SK-N-SH (cell line): ENCODE measurements at regions not wholly inside any gene's neighbourhood (a gene's known extent, or its start where the extent isn't known, plus 50 kb on each side); places are given as distances from the start of the nearest gene placed in this dataset.
A peak's percentile ranks its signal among the peaks of the same experiment; 100 is the strongest.

Source experiments
- CTCF ChIA-PET: fragments of 300-600, 350-600 bp; formaldehyde crosslinking; extraction: SDS; loops from one replicate; lab custom pipeline; 2021; lab: Yijun Ruan, JAX
- POLR2A ChIA-PET: fragments of 350-600 bp; sonication (Branson Sonifier 250); formaldehyde crosslinking; extraction: SDS; loops from one replicate; lab custom pipeline; 2020; ENCODE audit warnings: antibody characterized with exemption, inconsistent platforms; lab: Yijun Ruan, JAX
- DNase-seq: peaks from one replicate; pipeline ENCODE4 v3.0.0; 2012
- H2AFZ ChIP-seq: fragments of 200-600 bp; sonication (generic); 2 replicates; pipeline ENCODE4 v1.8.1; 2016; ENCODE audit warnings: antibody characterized with exemption, mild to moderate bottlenecking, low read depth
- H3F3A ChIP-seq: fragments of 200-600 bp; sonication (generic); replicated peaks from 2 replicates; pipeline ENCODE3; 2016; ENCODE audit warnings: antibody characterized with exemption, mild to moderate bottlenecking; ENCODE audit not compliant: insufficient read depth
- H3K27ac ChIP-seq, 2 experiments: fragments of 200-500 bp in 1 of 2; fragments of 200-600 bp in 1 of 2; sonication (Bioruptor generic) in 1 of 2; sonication (generic), shearing (Covaris generic) in 1 of 2; 2 replicates each; pipeline versions ENCODE4 v1.5.1 to v1.6.1; 2014 to 2016; ENCODE audit warnings: low read depth in 2 of 2, inconsistent platforms in 1 of 2, low read length in 1 of 2, mild to moderate bottlenecking in 1 of 2, mixed read lengths in 1 of 2
- H3K27me3 ChIP-seq: fragments of 200-600 bp; sonication (generic), shearing (Covaris generic); 2 replicates; pipeline ENCODE4 v1.6.1; 2016; ENCODE audit warnings: mixed run types; ENCODE audit not compliant: insufficient read depth
- H3K36me3 ChIP-seq, 2 experiments: fragments of 200-500 bp in 1 of 2; fragments of 200-600 bp in 1 of 2; sonication (Bioruptor generic) in 1 of 2; sonication (generic) in 1 of 2; replicated peaks in 1 of 2; 2 replicates each; pipeline versions ENCODE3 to v1.5.1; 2014 to 2016; ENCODE audit warnings: low read length in 1 of 2, mild to moderate bottlenecking in 1 of 2; ENCODE audit not compliant: insufficient read depth in 2 of 2, control insufficient read depth in 1 of 2
- H3K4me1 ChIP-seq, 2 experiments: fragments of 200-500 bp in 1 of 2; fragments of 200-600 bp in 1 of 2; sonication (Bioruptor generic) in 1 of 2; sonication (generic), shearing (Covaris generic) in 1 of 2; 2 replicates each; pipeline versions ENCODE4 v1.5.1 to v1.6.1; 2014 to 2016; ENCODE audit warnings: low read depth in 1 of 2, low read length in 1 of 2, mixed run types in 1 of 2; ENCODE audit not compliant: insufficient read depth in 2 of 2, control insufficient read depth in 1 of 2
- H3K4me2 ChIP-seq: fragments of 200-600 bp; sonication (generic), shearing (Covaris generic); 2 replicates; pipeline ENCODE4 v1.6.1; 2017; ENCODE audit warnings: mixed run types
- H3K4me3 ChIP-seq, 2 experiments: fragments of 200-500 bp in 1 of 2; fragments of 200-600 bp in 1 of 2; sonication (Bioruptor generic) in 1 of 2; sonication (generic), shearing (Covaris generic) in 1 of 2; 2 replicates each; pipeline versions ENCODE4 v1.5.1 to v1.8.1; 2014 to 2016; ENCODE audit warnings: low read depth in 2 of 2, inconsistent platforms in 1 of 2, low read length in 1 of 2, mild to moderate bottlenecking in 1 of 2, mixed read lengths in 1 of 2, moderate library complexity in 1 of 2
- H3K79me2 ChIP-seq: fragments of 200-600 bp; sonication (generic); 2 replicates; pipeline ENCODE4 v1.8.1; 2017; ENCODE audit warnings: mild to moderate bottlenecking; ENCODE audit not compliant: insufficient read depth
- H3K9ac ChIP-seq: fragments of 200-600 bp; sonication (generic); 2 replicates; pipeline ENCODE4 v1.6.1; 2017; ENCODE audit warnings: mixed run types
- H3K9me2 ChIP-seq: fragments of 200-600 bp; sonication (generic); 2 replicates; pipeline ENCODE4 v1.6.1; 2017; ENCODE audit warnings: mixed run types
- H3K9me3 ChIP-seq: fragments of 200-600 bp; sonication (generic); 2 replicates; pipeline ENCODE4 v1.6.1; 2017; ENCODE audit warnings: mixed run types, mild to moderate bottlenecking, moderate library complexity
- H4K20me1 ChIP-seq: fragments of 200-600 bp; sonication (generic); 2 replicates; pipeline ENCODE4 v1.6.1; 2017; ENCODE audit warnings: mild to moderate bottlenecking, mixed run types; ENCODE audit not compliant: insufficient read depth
- CHD2 ChIP-seq: fragments of 150-350 bp; IDR thresholded peaks from 2 replicates; pipeline ENCODE4 v1.6.1; 2018; ENCODE audit warnings: low read length; ENCODE audit not compliant: partially characterized antibody
- CTCF ChIP-seq: fragments of 200-600 bp; sonication (generic); IDR thresholded peaks from 2 replicates; pipeline ENCODE4 v1.6.1; 2017; ENCODE audit warnings: antibody characterized with exemption, mild to moderate bottlenecking, moderate library complexity
- ELF1 ChIP-seq: IDR thresholded peaks from 2 replicates; pipeline ENCODE4 v1.4.0; 2012
- EP300 ChIP-seq, 2 experiments: IDR thresholded peaks; 2 replicates each; pipeline versions ENCODE4 v1.4.0 to v1.6.1; 2012; ENCODE audit warnings: borderline replicate concordance in 1 of 2, low read depth in 1 of 2, low read length in 1 of 2
- FOXJ3 ChIP-seq: sonication (generic); formaldehyde crosslinking; IDR thresholded peaks from 2 replicates; pipeline ENCODE4 v1.5.1; 2020; ENCODE audit warnings: mild to moderate bottlenecking, missing genetic modification reagents
- FOXM1 ChIP-seq: IDR thresholded peaks from 2 replicates; pipeline ENCODE4 v1.4.0; 2012; ENCODE audit warnings: low read depth, mild to moderate bottlenecking
- GABPA ChIP-seq: IDR thresholded peaks from 2 replicates; pipeline ENCODE4 v1.4.0; 2012; ENCODE audit warnings: low read depth, mild to moderate bottlenecking
- JUND ChIP-seq: IDR thresholded peaks from 2 replicates; pipeline ENCODE4 v1.4.0; 2012
- MEF2A ChIP-seq: IDR thresholded peaks from 2 replicates; pipeline ENCODE4 v1.4.0; 2012; ENCODE audit warnings: low read depth, borderline replicate concordance
- POLR2AphosphoS5 ChIP-seq: IDR thresholded peaks from 2 replicates; pipeline ENCODE4 v1.6.1; 2012; ENCODE audit warnings: low read depth, low read length
- RCOR1 ChIP-seq: fragments of 150-350 bp; IDR thresholded peaks from 2 replicates; pipeline ENCODE4 v1.6.1; 2017; ENCODE audit warnings: antibody characterized with exemption, low read length
- REST ChIP-seq: IDR thresholded peaks from 2 replicates; pipeline ENCODE4 v1.6.1; 2012; ENCODE audit warnings: mild to moderate bottlenecking, low read depth, low read length, moderate library complexity
- SIN3A ChIP-seq: IDR thresholded peaks from 2 replicates; pipeline ENCODE4 v1.6.1; 2012; ENCODE audit warnings: low read depth, mild to moderate bottlenecking, low read length, moderate library complexity, borderline replicate concordance
- SMC3 ChIP-seq: IDR thresholded peaks from 2 replicates; pipeline ENCODE4 v1.6.1; 2012; ENCODE audit warnings: low read depth, low read length, improper control_type of control experiment
- TAF1 ChIP-seq: IDR thresholded peaks from 2 replicates; pipeline ENCODE4 v1.6.1; 2012; ENCODE audit warnings: low read depth, mild to moderate bottlenecking, low read length, moderate library complexity, borderline replicate concordance
- TEAD4 ChIP-seq: IDR thresholded peaks from 2 replicates; pipeline ENCODE4 v1.4.0; 2012; ENCODE audit warnings: mild to moderate bottlenecking, borderline replicate concordance; ENCODE audit not compliant: insufficient read depth
- YY1 ChIP-seq: IDR thresholded peaks from 2 replicates; pipeline ENCODE4 v1.4.0; 2012; ENCODE audit warnings: low read depth, mild to moderate bottlenecking
- WGBS: methylation state at CpG from one replicate; pipeline ENCODE4 v1.1.6; 2017; ENCODE audit warnings: low lambda C conversion rate; 5-methylcytosine and 5-hydroxymethylcytosine counted together
- TF ChIP-seq, protein P1 (sequence below): IDR thresholded peaks from 2 replicates; pipeline ENCODE4; 2012
- TF ChIP-seq, protein P2 (sequence below): IDR thresholded peaks from 2 replicates; pipeline ENCODE4 v1.4.0; 2012; ENCODE audit warnings: low read depth, borderline replicate concordance

DNA sequence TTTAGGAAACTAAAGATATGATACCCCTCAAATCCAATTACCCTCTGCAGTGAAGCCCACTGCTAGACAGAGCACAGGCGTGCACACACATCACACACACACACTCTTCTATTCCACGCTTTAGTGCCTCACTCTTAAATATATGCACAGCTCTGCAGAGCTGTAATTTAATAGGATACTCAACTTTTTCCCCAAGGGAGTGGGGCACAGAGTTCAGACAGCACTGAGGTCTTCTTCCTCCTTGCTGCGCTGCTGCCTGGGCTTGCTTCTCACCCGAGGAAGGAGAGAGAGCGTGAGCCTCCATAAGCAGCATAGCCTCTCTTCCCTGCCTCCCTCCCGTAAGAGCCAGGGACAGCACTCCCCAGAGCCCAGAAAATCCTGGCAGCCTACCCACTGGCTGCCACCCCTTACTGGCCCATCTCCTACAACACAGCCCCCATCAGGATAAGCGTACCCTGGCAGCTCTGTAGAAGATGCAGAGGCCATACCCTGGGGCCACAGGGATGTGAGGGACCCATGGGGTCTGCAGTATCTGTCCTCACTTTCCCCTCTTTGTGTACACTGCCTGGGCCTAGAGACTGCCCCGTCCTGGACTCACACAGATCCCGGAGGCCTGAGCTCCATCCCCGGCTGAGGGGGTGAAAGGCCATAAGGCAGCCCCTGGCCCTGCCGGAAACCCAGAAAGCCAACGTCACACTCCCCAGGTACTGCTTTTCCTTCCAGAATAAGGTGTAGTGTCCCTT lies 102.1 kb downstream of the C5orf15 start:
- CTCF ChIA-PET = interaction anchor here (0.9 to 9.7 kb wide), 7 partner anchors 15 to 442 kb away, joined by 3 to 137 read pairs (median 6); no protein-coding TSS in a partner anchor
- H3K9ac ChIP-seq = no peak overlapping the region
- no peaks in the 10 kb centered on the region for H3K36me3 ChIP-seq
- no peak overlapping the region for H3K4me3 ChIP-seq
- H3K27ac ChIP-seq = no peak overlapping the region
- H3K27me3 ChIP-seq = peaks cover 10% of the 10 kb centered on the region; the same call in 1 of the 2 replicates
- H3K4me1 ChIP-seq = peaks cover 12 to 30% of the 10 kb centered on the region in 2 experiments; a peak in 3 of 4 replicates
- H2AFZ ChIP-seq = no peak overlapping the region
- H3F3A ChIP-seq = no peaks in the 10 kb centered on the region
- H3K9me3 ChIP-seq = no peaks in the 10 kb centered on the region
- H3K9me2 ChIP-seq = no peaks in the 10 kb centered on the region
- TF ChIP-seq TEAD4 (no peak), JUND (no peak), POLR2AphosphoS5 (no peak), FOXJ3 (CRISPR knock-in tag) (no peak), SIN3A (no peak)
- H3K4me2 ChIP-seq = no peak overlapping the region
- H3K79me2 ChIP-seq = no peaks in the 10 kb centered on the region
- no peaks in the 10 kb centered on the region for H4K20me1 ChIP-seq
- POLR2A ChIA-PET = no interaction called here
- DNase-seq = no peak
- 51% methylated on average over 11 of the region's 12 CpGs for WGBS

DNA sequence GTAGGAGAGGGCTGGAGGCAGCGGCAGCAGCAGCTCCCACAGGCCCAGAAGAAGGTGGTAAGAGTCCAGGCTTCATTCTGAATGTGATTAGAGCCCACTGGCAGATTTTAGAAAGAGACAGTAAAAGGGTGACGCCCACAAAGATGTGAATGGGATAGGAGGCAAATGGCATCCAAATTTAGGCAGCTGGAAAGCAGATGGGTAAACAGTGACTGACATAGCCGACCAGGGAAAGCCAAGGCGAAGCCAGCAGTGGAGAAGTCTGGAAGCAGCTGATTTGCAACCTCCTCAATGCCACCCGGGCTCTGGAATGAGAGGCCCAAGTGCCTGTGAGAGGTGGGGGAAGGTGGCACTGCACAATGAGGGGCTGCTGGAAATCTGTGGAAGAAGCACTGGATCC lies 103.3 kb downstream of the C5orf15 start:
- ChIA-PET CTCF (interaction anchor here (0.6 to 9.7 kb wide), 5 partner anchors 16 to 441 kb away, joined by 3 to 137 read pairs (median 6); no protein-coding TSS in a partner anchor), POLR2A (interaction anchor here (0.9 to 1.1 kb wide), 2 partner anchors 42 to 151 kb away, joined by 3 to 5 read pairs; no protein-coding TSS in a partner anchor)
- no peaks in the 10 kb centered on the region for H3K36me3 ChIP-seq
- no peak overlapping the region for H2AFZ ChIP-seq
- 24% methylated on average over 5 of the region's 5 CpGs for WGBS
- H3K79me2 ChIP-seq = no peaks in the 10 kb centered on the region
- H3K4me1 ChIP-seq = peaks cover 3 to 22% of the 10 kb centered on the region in 2 experiments; a peak in 3 of 4 replicates
- no peak overlapping the region for H3K9ac ChIP-seq
- no peaks in the 10 kb centered on the region for H3F3A ChIP-seq
- H3K4me2 ChIP-seq = no peak overlapping the region
- H3K27ac ChIP-seq = no peak overlapping the region
- peak; percentile 41 for DNase-seq
- H3K9me2 ChIP-seq = no peaks in the 10 kb centered on the region
- peaks cover 10% of the 10 kb centered on the region; the same call in 1 of the 2 replicates for H3K27me3 ChIP-seq
- H4K20me1 ChIP-seq = no peaks in the 10 kb centered on the region
- no peaks in the 10 kb centered on the region for H3K9me3 ChIP-seq
- H3K4me3 ChIP-seq = no peak overlapping the region
- TF ChIP-seq EP300 (IDR thresholded peaks at IDR 0.05; ENCODE audit: borderline replicate concordance in 1 of 2, low read depth in 1 of 2, low read length in 1 of 2) (no peak), REST (no peak), GABPA (no peak), FOXM1 (no peak), YY1 (no peak), ELF1 (no peak), SIN3A (no peak), SMC3 (no peak), CHD2 (peak; percentile 36), TAF1 (no peak), MEF2A (no peak), CTCF (no peak), RCOR1 (no peak)
- TF ChIP-seq, protein P1, sequence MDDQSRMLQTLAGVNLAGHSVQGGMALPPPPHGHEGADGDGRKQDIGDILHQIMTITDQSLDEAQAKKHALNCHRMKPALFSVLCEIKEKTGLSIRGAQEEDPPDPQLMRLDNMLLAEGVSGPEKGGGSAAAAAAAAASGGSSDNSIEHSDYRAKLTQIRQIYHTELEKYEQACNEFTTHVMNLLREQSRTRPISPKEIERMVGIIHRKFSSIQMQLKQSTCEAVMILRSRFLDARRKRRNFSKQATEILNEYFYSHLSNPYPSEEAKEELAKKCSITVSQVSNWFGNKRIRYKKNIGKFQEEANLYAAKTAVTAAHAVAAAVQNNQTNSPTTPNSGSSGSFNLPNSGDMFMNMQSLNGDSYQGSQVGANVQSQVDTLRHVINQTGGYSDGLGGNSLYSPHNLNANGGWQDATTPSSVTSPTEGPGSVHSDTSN = no peak
- TF ChIP-seq, protein P2, sequence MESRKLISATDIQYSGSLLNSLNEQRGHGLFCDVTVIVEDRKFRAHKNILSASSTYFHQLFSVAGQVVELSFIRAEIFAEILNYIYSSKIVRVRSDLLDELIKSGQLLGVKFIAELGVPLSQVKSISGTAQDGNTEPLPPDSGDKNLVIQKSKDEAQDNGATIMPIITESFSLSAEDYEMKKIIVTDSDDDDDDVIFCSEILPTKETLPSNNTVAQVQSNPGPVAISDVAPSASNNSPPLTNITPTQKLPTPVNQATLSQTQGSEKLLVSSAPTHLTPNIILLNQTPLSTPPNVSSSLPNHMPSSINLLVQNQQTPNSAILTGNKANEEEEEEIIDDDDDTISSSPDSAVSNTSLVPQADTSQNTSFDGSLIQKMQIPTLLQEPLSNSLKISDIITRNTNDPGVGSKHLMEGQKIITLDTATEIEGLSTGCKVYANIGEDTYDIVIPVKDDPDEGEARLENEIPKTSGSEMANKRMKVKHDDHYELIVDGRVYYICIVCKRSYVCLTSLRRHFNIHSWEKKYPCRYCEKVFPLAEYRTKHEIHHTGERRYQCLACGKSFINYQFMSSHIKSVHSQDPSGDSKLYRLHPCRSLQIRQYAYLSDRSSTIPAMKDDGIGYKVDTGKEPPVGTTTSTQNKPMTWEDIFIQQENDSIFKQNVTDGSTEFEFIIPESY = no peak
